ENCODE measurements at regions not wholly inside any gene's neighbourhood (a gene's known extent, or its start where the extent isn't known, plus 50 kb on each side); places are given as distances from the start of the nearest gene placed in this dataset.

DNA sequence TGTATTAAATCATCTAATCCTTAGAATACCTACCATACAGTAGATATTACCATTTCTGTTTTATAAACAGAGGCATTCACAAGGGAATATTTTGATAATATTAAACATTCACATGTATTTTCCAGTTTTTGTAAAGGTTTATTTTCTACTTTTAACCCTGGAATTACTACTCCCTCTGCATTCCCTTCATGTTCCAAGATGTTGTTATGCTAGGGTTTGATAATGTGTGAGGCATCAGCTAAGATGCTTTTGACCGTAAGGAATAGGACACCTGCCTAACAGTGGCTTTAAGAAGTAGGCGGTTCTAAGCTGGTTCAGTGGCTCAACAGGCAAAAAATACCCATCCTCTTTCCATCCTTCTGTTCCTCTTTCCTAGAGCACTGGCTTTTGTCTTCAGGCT lies 131.9 kb upstream of the USP24 start:
- ChIA-PET POLR2A (interaction anchor here (0.6 kb wide), 1 partner anchor 19 kb away, joined by 4 read pairs; no protein-coding TSS in a partner anchor), SMC1A (ENCODE audit: uncharacterized antibody, unreplicated experiment) (interaction anchor here (0.6 kb wide), 1 partner anchor 11 kb away, joined by 3 read pairs; no protein-coding TSS in a partner anchor), RAD21 (ENCODE audit: unreplicated experiment) (no interaction called here), CTCF (interaction anchor here (0.8 to 2.8 kb wide), 4 partner anchors 8 to 70 kb away, joined by 3 to 9 read pairs (median 4); no protein-coding TSS in a partner anchor)
- TF ChIP-seq ASH2L (IDR thresholded peaks at IDR 0.05; ENCODE audit: borderline replicate concordance, low read depth): no peak
- no peak for TF ChIP-seq ZBED1 (IDR thresholded peaks at IDR 0.05; ENCODE audit: borderline replicate concordance)
- no peak for TF ChIP-seq BCL3 (IDR thresholded peaks at IDR 0.05; ENCODE audit: borderline replicate concordance, insufficient read depth, low read depth, low read length, poor library complexity, severe bottlenecking)
- TF ChIP-seq, protein P1, sequence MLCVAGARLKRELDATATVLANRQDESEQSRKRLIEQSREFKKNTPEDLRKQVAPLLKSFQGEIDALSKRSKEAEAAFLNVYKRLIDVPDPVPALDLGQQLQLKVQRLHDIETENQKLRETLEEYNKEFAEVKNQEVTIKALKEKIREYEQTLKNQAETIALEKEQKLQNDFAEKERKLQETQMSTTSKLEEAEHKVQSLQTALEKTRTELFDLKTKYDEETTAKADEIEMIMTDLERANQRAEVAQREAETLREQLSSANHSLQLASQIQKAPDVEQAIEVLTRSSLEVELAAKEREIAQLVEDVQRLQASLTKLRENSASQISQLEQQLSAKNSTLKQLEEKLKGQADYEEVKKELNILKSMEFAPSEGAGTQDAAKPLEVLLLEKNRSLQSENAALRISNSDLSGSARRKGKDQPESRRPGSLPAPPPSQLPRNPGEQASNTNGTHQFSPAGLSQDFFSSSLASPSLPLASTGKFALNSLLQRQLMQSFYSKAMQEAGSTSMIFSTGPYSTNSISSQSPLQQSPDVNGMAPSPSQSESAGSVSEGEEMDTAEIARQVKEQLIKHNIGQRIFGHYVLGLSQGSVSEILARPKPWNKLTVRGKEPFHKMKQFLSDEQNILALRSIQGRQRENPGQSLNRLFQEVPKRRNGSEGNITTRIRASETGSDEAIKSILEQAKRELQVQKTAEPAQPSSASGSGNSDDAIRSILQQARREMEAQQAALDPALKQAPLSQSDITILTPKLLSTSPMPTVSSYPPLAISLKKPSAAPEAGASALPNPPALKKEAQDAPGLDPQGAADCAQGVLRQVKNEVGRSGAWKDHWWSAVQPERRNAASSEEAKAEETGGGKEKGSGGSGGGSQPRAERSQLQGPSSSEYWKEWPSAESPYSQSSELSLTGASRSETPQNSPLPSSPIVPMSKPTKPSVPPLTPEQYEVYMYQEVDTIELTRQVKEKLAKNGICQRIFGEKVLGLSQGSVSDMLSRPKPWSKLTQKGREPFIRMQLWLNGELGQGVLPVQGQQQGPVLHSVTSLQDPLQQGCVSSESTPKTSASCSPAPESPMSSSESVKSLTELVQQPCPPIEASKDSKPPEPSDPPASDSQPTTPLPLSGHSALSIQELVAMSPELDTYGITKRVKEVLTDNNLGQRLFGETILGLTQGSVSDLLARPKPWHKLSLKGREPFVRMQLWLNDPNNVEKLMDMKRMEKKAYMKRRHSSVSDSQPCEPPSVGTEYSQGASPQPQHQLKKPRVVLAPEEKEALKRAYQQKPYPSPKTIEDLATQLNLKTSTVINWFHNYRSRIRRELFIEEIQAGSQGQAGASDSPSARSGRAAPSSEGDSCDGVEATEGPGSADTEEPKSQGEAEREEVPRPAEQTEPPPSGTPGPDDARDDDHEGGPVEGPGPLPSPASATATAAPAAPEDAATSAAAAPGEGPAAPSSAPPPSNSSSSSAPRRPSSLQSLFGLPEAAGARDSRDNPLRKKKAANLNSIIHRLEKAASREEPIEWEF (IDR thresholded peaks at IDR 0.05; ENCODE audit: insufficient replicate concordance, low read depth, low read length): no peak
- TF ChIP-seq DPF2 (IDR thresholded peaks at IDR 0.05): no peak
- TF ChIP-seq SIN3A (IDR thresholded peaks at IDR 0.05; ENCODE audit: low read depth, low read length): no peak
- no peak for TF ChIP-seq CBFB (IDR thresholded peaks at IDR 0.05; ENCODE audit: low read depth)
- no peak for TF ChIP-seq PAX5 (IDR thresholded peaks at IDR 0.05; ENCODE audit: borderline replicate concordance, low read depth, low read length)
- TF ChIP-seq MYC (IDR thresholded peaks at IDR 0.05; ENCODE audit: insufficient read depth, insufficient read length, insufficient replicate concordance, low read length, severe bottlenecking): no peak
- TF ChIP-seq, protein P2, sequence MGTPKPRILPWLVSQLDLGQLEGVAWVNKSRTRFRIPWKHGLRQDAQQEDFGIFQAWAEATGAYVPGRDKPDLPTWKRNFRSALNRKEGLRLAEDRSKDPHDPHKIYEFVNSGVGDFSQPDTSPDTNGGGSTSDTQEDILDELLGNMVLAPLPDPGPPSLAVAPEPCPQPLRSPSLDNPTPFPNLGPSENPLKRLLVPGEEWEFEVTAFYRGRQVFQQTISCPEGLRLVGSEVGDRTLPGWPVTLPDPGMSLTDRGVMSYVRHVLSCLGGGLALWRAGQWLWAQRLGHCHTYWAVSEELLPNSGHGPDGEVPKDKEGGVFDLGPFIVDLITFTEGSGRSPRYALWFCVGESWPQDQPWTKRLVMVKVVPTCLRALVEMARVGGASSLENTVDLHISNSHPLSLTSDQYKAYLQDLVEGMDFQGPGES (IDR thresholded peaks at IDR 0.05): no peak
- H3K9ac ChIP-seq (ENCODE audit: control insufficient read depth, insufficient read depth, low read length): no peak overlapping the region
- H3K9me3 ChIP-seq (replicated peaks; ENCODE audit: control insufficient read depth, insufficient read depth, low read length): no peaks in the 10 kb centered on the region; the same call in 2 of the 3 replicates
- 66% methylated on average over 2 of the region's 2 CpGs for WGBS (ENCODE audit: insufficient coverage, insufficient replicate concordance, low lambda C conversion rate, missing lambda C conversion rate)
- no peak for DNase-seq (ENCODE audit: low read depth, low spot score)
- no peaks in the 10 kb centered on the region for H4K20me1 ChIP-seq (ENCODE audit: control insufficient read depth, insufficient read depth)
- no peaks in the 10 kb centered on the region for H3K27me3 ChIP-seq (replicated peaks in 1 of 2; ENCODE audit: control insufficient read depth in 2 of 2, insufficient read depth in 2 of 2, low read length in 1 of 2)
- BruUV-seq (replicated peaks): no TSS peak
- no peak overlapping the region for H3K27ac ChIP-seq (ENCODE audit: control insufficient read depth, insufficient read depth)
- H3K4me1 ChIP-seq (ENCODE audit: control insufficient read depth, insufficient read depth, low read length): no peaks in the 10 kb centered on the region
- intact Hi-C loops (cut with micrococcal nuclease; ENCODE audit: unreplicated experiment) (no loop called here), in situ Hi-C loops (cut with MboI) (no loop called here)
- no peak overlapping the region for H2AFZ ChIP-seq (ENCODE audit: control insufficient read depth, low read depth, low read length)
- H3K4me2 ChIP-seq (ENCODE audit: control insufficient read depth, insufficient read depth): no peak overlapping the region
- H3K4me3 ChIP-seq: no peak overlapping the region
- H3K79me2 ChIP-seq (ENCODE audit: control insufficient read depth, insufficient read depth, low read length): no peaks in the 10 kb centered on the region
- no peaks in the 10 kb centered on the region for H3K36me3 ChIP-seq (ENCODE audit: control insufficient read depth in 2 of 2, insufficient read depth in 2 of 2, low read length in 1 of 2)
- ATAC-seq: no peak
- FAIRE-seq: no peak
